ENCODE measurements at regions not wholly inside any gene's neighbourhood (a gene's known extent, or its start where the extent isn't known, plus 50 kb on each side); places are given as distances from the start of the nearest gene placed in this dataset.

DNA sequence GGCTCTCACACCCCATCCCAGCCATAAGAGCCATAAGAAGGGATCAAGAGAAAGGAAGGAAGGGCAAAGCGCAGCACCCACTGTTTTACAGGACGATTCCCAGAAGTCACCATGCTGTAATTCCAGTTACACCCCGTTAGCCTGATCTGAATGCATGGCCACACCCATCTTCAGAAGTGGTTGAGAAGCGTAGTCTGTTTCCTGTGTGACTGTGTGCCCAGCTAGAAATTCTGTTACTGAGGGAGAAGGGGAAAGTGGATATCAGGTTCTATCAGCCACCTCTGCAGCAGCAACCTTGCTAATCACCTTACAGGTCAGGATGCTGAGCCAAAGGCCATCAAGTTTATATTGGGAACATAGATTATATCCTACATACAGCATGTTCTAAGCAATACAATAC is 260.0 kb downstream of the ABHD5 start:
- no peak overlapping the region for H3K4me3 ChIP-seq (ENCODE audit: low read depth, low read length)
- H3K27me3 ChIP-seq (ENCODE audit: insufficient read depth, low read length) = peaks cover 62% of the 10 kb centered on the region
- H3K79me2 ChIP-seq (ENCODE audit: control insufficient read depth, insufficient read depth, low read length, unreplicated experiment) = no peaks in the 10 kb centered on the region
- no peaks in the 10 kb centered on the region for H3K36me3 ChIP-seq (ENCODE audit: insufficient read depth, low read length)
- H3K27ac ChIP-seq (ENCODE audit: low read depth, low read length) = no peak overlapping the region
- peaks cover 12% of the 10 kb centered on the region for H3K4me1 ChIP-seq (ENCODE audit: control insufficient read depth, insufficient read depth, low read length, unreplicated experiment)
- H2AFZ ChIP-seq (ENCODE audit: low read length, unreplicated experiment) = no peak overlapping the region

DNA sequence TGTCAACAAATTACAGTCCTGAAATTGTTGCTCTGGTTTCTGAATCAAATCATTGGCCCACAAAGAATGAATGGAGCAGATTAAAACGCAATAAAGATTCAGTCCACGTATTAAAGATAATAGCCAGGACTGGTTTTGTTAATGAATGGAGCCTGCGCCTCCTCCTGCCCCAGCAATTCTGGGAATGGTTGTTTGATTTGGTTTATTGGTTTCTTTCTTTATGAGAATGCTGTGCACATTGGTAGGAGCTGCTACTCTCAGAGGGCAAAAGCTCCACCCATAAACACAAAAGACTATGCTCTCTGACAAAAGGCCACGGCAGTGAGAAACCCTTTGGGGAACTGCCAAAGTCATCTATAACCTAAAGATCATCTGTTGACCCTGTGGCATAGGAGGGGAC is 261.1 kb downstream of the ABHD5 start:
- Histone ChIP-seq H3K36me3 (ENCODE audit: insufficient read depth, low read length) (no peaks in the 10 kb centered on the region), H3K27ac (ENCODE audit: low read depth, low read length) (no peak overlapping the region), H3K79me2 (ENCODE audit: control insufficient read depth, insufficient read depth, low read length, unreplicated experiment) (no peaks in the 10 kb centered on the region), H3K27me3 (ENCODE audit: insufficient read depth, low read length) (peaks cover 64% of the 10 kb centered on the region), H2AFZ (ENCODE audit: low read length, unreplicated experiment) (no peak overlapping the region), H3K4me3 (ENCODE audit: low read depth, low read length) (no peak overlapping the region), H3K4me1 (ENCODE audit: control insufficient read depth, insufficient read depth, low read length, unreplicated experiment) (peaks cover 12% of the 10 kb centered on the region)

GRCh38 chr3:43953380-43953779 is 262.6 kb downstream of the ABHD5 start:
- no peak overlapping the region for H3K27ac ChIP-seq (ENCODE audit: low read depth, low read length)
- H3K27me3 ChIP-seq (ENCODE audit: insufficient read depth, low read length) = peaks cover 50% of the 10 kb centered on the region

GRCh38 chr3:43953814-43954692 is 263.3 kb downstream of the ABHD5 start:
- H3K4me1 ChIP-seq (ENCODE audit: control insufficient read depth, insufficient read depth, low read length, unreplicated experiment) = peaks cover 12% of the 10 kb centered on the region
- H3K36me3 ChIP-seq (ENCODE audit: insufficient read depth, low read length) = no peaks in the 10 kb centered on the region
- H2AFZ ChIP-seq (ENCODE audit: low read length, unreplicated experiment) = no peak overlapping the region
- H3K27me3 ChIP-seq (ENCODE audit: insufficient read depth, low read length) = peaks cover 49% of the 10 kb centered on the region
- no peaks in the 10 kb centered on the region for H3K79me2 ChIP-seq (ENCODE audit: control insufficient read depth, insufficient read depth, low read length, unreplicated experiment)
- no peak overlapping the region for H3K4me3 ChIP-seq (ENCODE audit: low read depth, low read length)
- no peak overlapping the region for H3K27ac ChIP-seq (ENCODE audit: low read depth, low read length)

More at GRCh38 chr3:43953380-43953779, 262.6 kb downstream of the ABHD5 start:
- peaks cover 12% of the 10 kb centered on the region for H3K4me1 ChIP-seq (ENCODE audit: control insufficient read depth, insufficient read depth, low read length, unreplicated experiment)
- no peak overlapping the region for H3K4me3 ChIP-seq (ENCODE audit: low read depth, low read length)
- H2AFZ ChIP-seq (ENCODE audit: low read length, unreplicated experiment) = no peak overlapping the region
- no peaks in the 10 kb centered on the region for H3K36me3 ChIP-seq (ENCODE audit: insufficient read depth, low read length)
- H3K79me2 ChIP-seq (ENCODE audit: control insufficient read depth, insufficient read depth, low read length, unreplicated experiment) = no peaks in the 10 kb centered on the region

GRCh38 chr3:43956945-43957344 is 266.2 kb downstream of the ABHD5 start:
- Histone ChIP-seq H2AFZ (ENCODE audit: low read length, unreplicated experiment) (no peak overlapping the region), H3K4me1 (ENCODE audit: control insufficient read depth, insufficient read depth, low read length, unreplicated experiment) (peaks cover 12% of the 10 kb centered on the region), H3K4me3 (ENCODE audit: low read depth, low read length) (no peak overlapping the region), H3K27me3 (ENCODE audit: insufficient read depth, low read length) (peaks cover 27% of the 10 kb centered on the region), H3K36me3 (ENCODE audit: insufficient read depth, low read length) (no peaks in the 10 kb centered on the region), H3K79me2 (ENCODE audit: control insufficient read depth, insufficient read depth, low read length, unreplicated experiment) (no peaks in the 10 kb centered on the region), H3K27ac (ENCODE audit: low read depth, low read length) (no peak overlapping the region)

DNA sequence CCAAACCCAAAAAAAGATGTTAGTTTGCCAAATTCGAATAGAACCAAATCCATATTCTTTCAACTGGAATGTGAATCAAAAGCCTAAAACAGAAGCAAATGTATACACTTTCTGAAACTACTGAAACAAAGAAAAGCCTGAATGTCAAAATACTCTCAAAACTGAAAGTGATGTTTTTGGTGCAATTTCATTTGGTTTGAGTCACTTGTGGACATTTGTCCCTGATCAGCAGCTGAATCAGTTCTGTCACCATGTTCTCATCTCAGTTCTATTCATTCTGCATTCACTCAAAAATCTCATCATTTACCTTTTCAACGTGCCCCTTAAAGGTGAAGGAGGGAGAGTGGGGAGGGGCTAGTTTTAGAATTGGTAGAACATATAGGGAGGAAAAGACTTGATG is 266.8 kb downstream of the ABHD5 start:
- no peak overlapping the region for H3K4me3 ChIP-seq (ENCODE audit: low read depth, low read length)
- H3K27ac ChIP-seq (ENCODE audit: low read depth, low read length) = no peak overlapping the region
- no peaks in the 10 kb centered on the region for H3K36me3 ChIP-seq (ENCODE audit: insufficient read depth, low read length)
- no peaks in the 10 kb centered on the region for H3K79me2 ChIP-seq (ENCODE audit: control insufficient read depth, insufficient read depth, low read length, unreplicated experiment)
- peaks cover 32% of the 10 kb centered on the region for H3K27me3 ChIP-seq (ENCODE audit: insufficient read depth, low read length)
- H2AFZ ChIP-seq (ENCODE audit: low read length, unreplicated experiment) = no peak overlapping the region
- peaks cover 12% of the 10 kb centered on the region for H3K4me1 ChIP-seq (ENCODE audit: control insufficient read depth, insufficient read depth, low read length, unreplicated experiment)

GRCh38 chr3:43958005-43958770 is 267.4 kb downstream of the ABHD5 start:
- Histone ChIP-seq H2AFZ (ENCODE audit: low read length, unreplicated experiment) (no peak overlapping the region), H3K36me3 (ENCODE audit: insufficient read depth, low read length) (no peaks in the 10 kb centered on the region), H3K4me1 (ENCODE audit: control insufficient read depth, insufficient read depth, low read length, unreplicated experiment) (peaks cover 12% of the 10 kb centered on the region), H3K79me2 (ENCODE audit: control insufficient read depth, insufficient read depth, low read length, unreplicated experiment) (no peaks in the 10 kb centered on the region), H3K4me3 (ENCODE audit: low read depth, low read length) (no peak overlapping the region), H3K27me3 (ENCODE audit: insufficient read depth, low read length) (peaks cover 36% of the 10 kb centered on the region), H3K27ac (ENCODE audit: low read depth, low read length) (no peak overlapping the region)

- H3K36me3 ChIP-seq (ENCODE audit: insufficient read depth, low read length) = no peaks in the 10 kb centered on the region
- no peaks in the 10 kb centered on the region for H3K79me2 ChIP-seq (ENCODE audit: control insufficient read depth, insufficient read depth, low read length, unreplicated experiment)
- no peak overlapping the region for H3K27ac ChIP-seq (ENCODE audit: low read depth, low read length)
- peaks cover 4% of the 10 kb centered on the region for H3K4me1 ChIP-seq (ENCODE audit: control insufficient read depth, insufficient read depth, low read length, unreplicated experiment)
- no peak overlapping the region for H3K4me3 ChIP-seq (ENCODE audit: low read depth, low read length)
- H3K27me3 ChIP-seq (ENCODE audit: insufficient read depth, low read length) = peaks cover 42% of the 10 kb centered on the region
- no peak overlapping the region for H2AFZ ChIP-seq (ENCODE audit: low read length, unreplicated experiment)
Observed at GRCh38 chr3:43958973-43959372, 268.2 kb downstream of the ABHD5 start.

- peaks cover 45% of the 10 kb centered on the region for H3K27me3 ChIP-seq (ENCODE audit: insufficient read depth, low read length)
- no peaks in the 10 kb centered on the region for H3K36me3 ChIP-seq (ENCODE audit: insufficient read depth, low read length)
- H3K27ac ChIP-seq (ENCODE audit: low read depth, low read length) = no peak overlapping the region
- H3K79me2 ChIP-seq (ENCODE audit: control insufficient read depth, insufficient read depth, low read length, unreplicated experiment) = no peaks in the 10 kb centered on the region
- H3K4me3 ChIP-seq (ENCODE audit: low read depth, low read length) = no peak overlapping the region
- no peaks in the 10 kb centered on the region for H3K4me1 ChIP-seq (ENCODE audit: control insufficient read depth, insufficient read depth, low read length, unreplicated experiment)
- H2AFZ ChIP-seq (ENCODE audit: low read length, unreplicated experiment) = no peak overlapping the region
Observed at GRCh38 chr3:43959498-43960447, 269.0 kb downstream of the ABHD5 start.

GRCh38 chr3:43960448-43960840 is 269.7 kb downstream of the ABHD5 start:
- no peaks in the 10 kb centered on the region for H3K79me2 ChIP-seq (ENCODE audit: control insufficient read depth, insufficient read depth, low read length, unreplicated experiment)
- H3K27ac ChIP-seq (ENCODE audit: low read depth, low read length) = no peak overlapping the region
- no peaks in the 10 kb centered on the region for H3K4me1 ChIP-seq (ENCODE audit: control insufficient read depth, insufficient read depth, low read length, unreplicated experiment)
- peaks cover 46% of the 10 kb centered on the region for H3K27me3 ChIP-seq (ENCODE audit: insufficient read depth, low read length)
- H2AFZ ChIP-seq (ENCODE audit: low read length, unreplicated experiment) = no peak overlapping the region
- no peak overlapping the region for H3K4me3 ChIP-seq (ENCODE audit: low read depth, low read length)
- H3K36me3 ChIP-seq (ENCODE audit: insufficient read depth, low read length) = no peaks in the 10 kb centered on the region

Data from ACC112 (cell line).